ENCODE measurements at regions not wholly inside any gene's neighbourhood (a gene's known extent, or its start where the extent isn't known, plus 50 kb on each side); places are given as distances from the start of the nearest gene placed in this dataset.
A peak's percentile ranks its signal among the peaks of the same experiment; 100 is the strongest.

DNA sequence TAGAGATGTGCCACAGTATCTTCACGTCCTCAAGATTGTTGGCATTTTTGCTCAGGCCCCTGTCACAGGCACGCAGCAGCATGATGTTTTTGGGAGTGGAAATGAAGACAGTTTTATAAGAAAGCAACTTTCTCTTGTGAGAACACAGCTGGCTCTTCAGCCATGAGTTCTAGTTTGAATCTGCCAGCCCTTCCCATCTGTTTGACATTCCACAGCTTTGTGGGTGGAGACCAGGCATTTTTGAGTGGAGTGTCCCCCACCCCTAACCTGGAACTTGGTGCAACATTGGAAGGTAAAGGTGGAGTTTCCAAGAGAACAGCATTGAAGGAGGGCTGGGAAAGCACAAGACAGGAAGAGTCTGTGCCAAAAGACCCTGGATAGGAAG is 253.1 kb upstream of the IGFBP3 start:
- no peak overlapping the region for H3K27ac ChIP-seq (ENCODE audit: insufficient read depth, low read length)
- H2AFZ ChIP-seq (replicated peaks; ENCODE audit: low read length, poor library complexity) = peak overlapping the region; percentile 49

More for the DNA sequence above, 253.1 kb upstream of the IGFBP3 start:
- H3K79me1 ChIP-seq (ENCODE audit: low read depth in 1 of 2, low read length in 2 of 2) = no peaks in the 10 kb centered on the region
- no CpG with 5 or more reads among the region's 2 CpGs for WGBS, 2 experiments (ENCODE audit: extremely low coverage in 2 of 2, insufficient read length in 1 of 2)
- POLR2A ChIA-PET (ENCODE audit: unreplicated experiment) = no interaction called here
- CTCF ChIA-PET = no interaction called here
- peak overlapping the region; percentile 35 for H2BK5ac ChIP-seq (ENCODE audit: low read depth, low read length, poor library complexity, severe bottlenecking)
- no peak overlapping the region for H2AK9ac ChIP-seq (replicated peaks; ENCODE audit: low read depth, low read length, poor library complexity)
- H4K8ac ChIP-seq (ENCODE audit: low read depth in 2 of 2, low read length in 2 of 2) = peak overlapping the region; percentile 54 to 65; a peak in 2 of 4 replicates
- in situ Hi-C loops (cut with MboI; ENCODE audit: low sequenced_read_pairs) (no loop called here), dilution Hi-C loops (cut with HindIII; ENCODE audit: low sequenced_read_pairs, unreplicated experiment) (no loop called here), intact Hi-C loops (cut with micrococcal nuclease) (no loop called here)
- ATAC-seq (ENCODE audit: low read depth) (no peak; the same call in 1 of the 2 replicates), DNase-seq (no peak)
- H3K4me3 ChIP-seq (ENCODE audit: insufficient read depth, low read depth, low read length) = no peak overlapping the region
- peak overlapping the region; percentile 63; the same call in 1 of the 2 replicates for H3K18ac ChIP-seq (ENCODE audit: low read depth, low read length)
- no peaks in the 10 kb centered on the region for H3K36me3 ChIP-seq (ENCODE audit: control insufficient read depth, insufficient read depth, low read length)
- no peak for TF ChIP-seq CHD1 (IDR thresholded peaks at IDR 0.05; ENCODE audit: low read depth, low read length)
- no peak for TF ChIP-seq RFX5 (IDR thresholded peaks at IDR 0.05; ENCODE audit: low read depth, low read length)
- TF ChIP-seq POLR2A (IDR thresholded peaks at IDR 0.05; ENCODE audit: low read depth, low read length) = no peak
- TF ChIP-seq CEBPB (IDR thresholded peaks at IDR 0.05; ENCODE audit: low read depth, low read length) = no peak
- TF ChIP-seq RCOR1 (IDR thresholded peaks at IDR 0.05; ENCODE audit: insufficient replicate concordance, low read length) = no peak
- no peak for TF ChIP-seq FOS (IDR thresholded peaks at IDR 0.05; ENCODE audit: low read depth, low read length)
- TF ChIP-seq RAD21 (IDR thresholded peaks at IDR 0.05; ENCODE audit: low read length) = no peak
- TF ChIP-seq, protein P1, sequence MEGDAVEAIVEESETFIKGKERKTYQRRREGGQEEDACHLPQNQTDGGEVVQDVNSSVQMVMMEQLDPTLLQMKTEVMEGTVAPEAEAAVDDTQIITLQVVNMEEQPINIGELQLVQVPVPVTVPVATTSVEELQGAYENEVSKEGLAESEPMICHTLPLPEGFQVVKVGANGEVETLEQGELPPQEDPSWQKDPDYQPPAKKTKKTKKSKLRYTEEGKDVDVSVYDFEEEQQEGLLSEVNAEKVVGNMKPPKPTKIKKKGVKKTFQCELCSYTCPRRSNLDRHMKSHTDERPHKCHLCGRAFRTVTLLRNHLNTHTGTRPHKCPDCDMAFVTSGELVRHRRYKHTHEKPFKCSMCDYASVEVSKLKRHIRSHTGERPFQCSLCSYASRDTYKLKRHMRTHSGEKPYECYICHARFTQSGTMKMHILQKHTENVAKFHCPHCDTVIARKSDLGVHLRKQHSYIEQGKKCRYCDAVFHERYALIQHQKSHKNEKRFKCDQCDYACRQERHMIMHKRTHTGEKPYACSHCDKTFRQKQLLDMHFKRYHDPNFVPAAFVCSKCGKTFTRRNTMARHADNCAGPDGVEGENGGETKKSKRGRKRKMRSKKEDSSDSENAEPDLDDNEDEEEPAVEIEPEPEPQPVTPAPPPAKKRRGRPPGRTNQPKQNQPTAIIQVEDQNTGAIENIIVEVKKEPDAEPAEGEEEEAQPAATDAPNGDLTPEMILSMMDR (conservative IDR thresholded peaks at IDR 0.05; ENCODE audit: low read depth, low read length) = no peak
- no peak for TF ChIP-seq BHLHE40 (IDR thresholded peaks at IDR 0.05; ENCODE audit: low read depth, low read length)
- TF ChIP-seq NFE2L2 (IDR thresholded peaks at IDR 0.05; ENCODE audit: low read depth, low read length) = no peak
- TF ChIP-seq MXI1 (IDR thresholded peaks at IDR 0.05; ENCODE audit: borderline replicate concordance, low read depth, low read length) = no peak
- TF ChIP-seq MAFK (IDR thresholded peaks at IDR 0.05; ENCODE audit: low read depth, low read length) = no peak
- no peak overlapping the region for H3K9ac ChIP-seq (ENCODE audit: low read depth, low read length)
- peak overlapping the region; percentile 47; the same call in 1 of the 2 replicates for H4K5ac ChIP-seq (ENCODE audit: low read depth, low read length)
- no peaks in the 10 kb centered on the region for H3K27me3 ChIP-seq (ENCODE audit: control insufficient read depth, insufficient read depth, low read length)
- H3K4me1 ChIP-seq (ENCODE audit: control insufficient read depth, insufficient read depth, low read length) = peaks cover 14% of the 10 kb centered on the region
- H2BK20ac ChIP-seq (ENCODE audit: low read depth, low read length) = peak overlapping the region; percentile 58
- peak overlapping the region; percentile 73 for H2BK120ac ChIP-seq (ENCODE audit: low read depth, low read length)
- no peak overlapping the region for H3K56ac ChIP-seq (ENCODE audit: extremely low read depth, insufficient read depth, low read length)
- H4K91ac ChIP-seq (ENCODE audit: insufficient read depth, low read depth, low read length) = peak overlapping the region; percentile 73
- peak overlapping the region; percentile 61; the same call in 1 of the 2 replicates for H3K14ac ChIP-seq (replicated peaks; ENCODE audit: low read depth, low read length)
- 0 out of 2 replicates have a peak overlapping the region, but pooled peaks have one; percentile 1 for H3K4me2 ChIP-seq (ENCODE audit: low read depth, low read length)
- BruUV-seq (replicated peaks) = no TSS peak
- peak overlapping the region; percentile 72 for H3K4ac ChIP-seq (ENCODE audit: low read depth, low read length)
- H3K23ac ChIP-seq (ENCODE audit: low read depth, low read length) = 0 out of 2 replicates have a peak overlapping the region, but pooled peaks have one; percentile 9
- H2AK5ac ChIP-seq (ENCODE audit: low read depth, low read length) = peak overlapping the region; percentile 86; the same call in 1 of the 2 replicates
- peaks cover 13% of the 10 kb centered on the region for H3K9me1 ChIP-seq (ENCODE audit: insufficient read depth, low read length)
- H2BK15ac ChIP-seq (ENCODE audit: low read depth, low read length) = peak overlapping the region; percentile 76; the same call in 2 of the 3 replicates
- no peaks in the 10 kb centered on the region for H3K9me3 ChIP-seq (ENCODE audit: control insufficient read depth, insufficient read depth, low read length)
- H4K20me1 ChIP-seq (ENCODE audit: insufficient read depth, low read length) = no peaks in the 10 kb centered on the region

All from IMR-90 (cell line).